ENCODE measurements at regions not wholly inside any gene's neighbourhood (a gene's known extent, or its start where the extent isn't known, plus 50 kb on each side); places are given as distances from the start of the nearest gene placed in this dataset.

- no peak for DNase-seq (ENCODE audit: low read depth)
Measured at GRCh38 chr2:168338803-168339437, 91.5 kb upstream of the STK39 start.

GRCh38 chr2:168340931-168341330 is 93.5 kb upstream of the STK39 start:
- DNase-seq (ENCODE audit: low read depth): no peak

- no peak for DNase-seq (ENCODE audit: low read depth)
Measured at GRCh38 chr2:168343586-168343985, 96.2 kb upstream of the STK39 start.

GRCh38 chr2:168344706-168345105 is 97.3 kb upstream of the STK39 start:
- no peak for DNase-seq (ENCODE audit: low read depth)

- DNase-seq (ENCODE audit: low read depth): no peak
Measured at GRCh38 chr2:168345601-168346000, 98.2 kb upstream of the STK39 start.

GRCh38 chr2:168346725-168347477 is 99.5 kb upstream of the STK39 start:
- DNase-seq (ENCODE audit: low read depth): peak; percentile 34

- DNase-seq (ENCODE audit: low read depth): no peak
Measured at GRCh38 chr2:168348076-168348475, 100.7 kb upstream of the STK39 start.

GRCh38 chr2:168350380-168350779 is 103.0 kb upstream of the STK39 start:
- no peak for DNase-seq (ENCODE audit: low read depth)

GRCh38 chr2:168353251-168353650 is 102.8 kb upstream of the CERS6 start:
- no peak for DNase-seq (ENCODE audit: low read depth)

GRCh38 chr2:168354499-168354898 is 101.6 kb upstream of the CERS6 start:
- DNase-seq (ENCODE audit: low read depth): no peak

- no peak for DNase-seq (ENCODE audit: low read depth)
Measured at GRCh38 chr2:168355121-168355520, 101.0 kb upstream of the CERS6 start.

- no peak for DNase-seq (ENCODE audit: low read depth)
Measured at GRCh38 chr2:168355779-168356476, 100.1 kb upstream of the CERS6 start.

GRCh38 chr2:168356477-168356835 is 99.6 kb upstream of the CERS6 start:
- DNase-seq (ENCODE audit: low read depth): no peak

- no peak for DNase-seq (ENCODE audit: low read depth)
Measured at GRCh38 chr2:168357797-168358472, 98.1 kb upstream of the CERS6 start.

- DNase-seq (ENCODE audit: low read depth): no peak
Measured at GRCh38 chr2:168359082-168359481, 97.0 kb upstream of the CERS6 start.

- DNase-seq (ENCODE audit: low read depth): no peak
Measured at GRCh38 chr2:168363347-168364092, 92.6 kb upstream of the CERS6 start.

- DNase-seq (ENCODE audit: low read depth): no peak
Measured at GRCh38 chr2:168365094-168365621, 90.9 kb upstream of the CERS6 start.

- no peak for DNase-seq (ENCODE audit: low read depth)
Measured at GRCh38 chr2:168369031-168369430, 87.0 kb upstream of the CERS6 start.

GRCh38 chr2:168371273-168372019 is 84.6 kb upstream of the CERS6 start:
- no peak for DNase-seq (ENCODE audit: low read depth)

GRCh38 chr2:168373468-168373867 is 82.6 kb upstream of the CERS6 start:
- no peak for DNase-seq (ENCODE audit: low read depth)

GRCh38 chr2:168375195-168375798 is 80.8 kb upstream of the CERS6 start:
- no peak for DNase-seq (ENCODE audit: low read depth)

Measured in fibroblast of the conjunctiva (primary cell).